Tibial artery (tissue), 4 donors: ENCODE measurements at regions not wholly inside any gene's neighbourhood (a gene's known extent, or its start where the extent isn't known, plus 50 kb on each side); places are given as distances from the start of the nearest gene placed in this dataset.
A peak's percentile ranks its signal among the peaks of the same experiment; 100 is the strongest.

Experiments used
- DNase-seq, 2 donors: peaks; one replicate each; pipeline ENCODE4 v3.0.0-alpha.2; 2019
- H3K27ac ChIP-seq, 2 donors: fragments of 200-600 bp; sonication (generic) in 1 of 2; 1 replicate in 1 of 2; 2 replicates in 1 of 2; pipeline ENCODE4 v1.5.1; 2018 to 2019; ENCODE audit warnings: mild to moderate bottlenecking in 1 of 2
- H3K27me3 ChIP-seq, 2 donors: fragments of 200-600 bp; sonication (generic) in 1 of 2; one replicate each; pipeline versions ENCODE4 v1.5.1 to v1.6.0; 2016 to 2019
- H3K36me3 ChIP-seq, 3 donors: fragments of 200-600 bp; sonication (generic) in 2 of 3; one replicate each; pipeline ENCODE4 v1.5.1; 2016 to 2019; ENCODE audit warnings: mild to moderate bottlenecking in 2 of 3
- H3K4me1 ChIP-seq, 4 donors: fragments of 200-600 bp; sonication (generic) in 2 of 4; 1 replicate in 3 of 4; 2 replicates in 1 of 4; pipeline ENCODE4 v1.5.1; 2016 to 2019
- H3K4me3 ChIP-seq, 2 donors: fragments of 200-600 bp; sonication (generic) in 1 of 2; 1 replicate in 1 of 2; 2 replicates in 1 of 2; pipeline ENCODE4 v1.5.1; 2018 to 2019; ENCODE audit warnings: mild to moderate bottlenecking in 2 of 2
- H3K9me3 ChIP-seq, 3 donors: fragments of 200-600 bp; sonication (generic) in 1 of 3; one replicate each; pipeline ENCODE4 v1.5.1; 2016 to 2019
- CTCF ChIP-seq, 2 experiments: fragments of 200-600 bp in 1 of 2; fragments of 450-650 bp in 1 of 2; IDR thresholded peaks; one replicate each; pipeline ENCODE4 v1.5.1; 2017 to 2019; ENCODE audit warnings: antibody characterized with exemption in 2 of 2, mild to moderate bottlenecking in 1 of 2, moderate library complexity in 1 of 2
- intact Hi-C: fragments of 100-400 bp; cut with DNase I; formaldehyde crosslinking; loops from one replicate; pipeline ENCODE4 v1.15.0; 2023; ENCODE audit warnings: low total_unique reads

DNA sequence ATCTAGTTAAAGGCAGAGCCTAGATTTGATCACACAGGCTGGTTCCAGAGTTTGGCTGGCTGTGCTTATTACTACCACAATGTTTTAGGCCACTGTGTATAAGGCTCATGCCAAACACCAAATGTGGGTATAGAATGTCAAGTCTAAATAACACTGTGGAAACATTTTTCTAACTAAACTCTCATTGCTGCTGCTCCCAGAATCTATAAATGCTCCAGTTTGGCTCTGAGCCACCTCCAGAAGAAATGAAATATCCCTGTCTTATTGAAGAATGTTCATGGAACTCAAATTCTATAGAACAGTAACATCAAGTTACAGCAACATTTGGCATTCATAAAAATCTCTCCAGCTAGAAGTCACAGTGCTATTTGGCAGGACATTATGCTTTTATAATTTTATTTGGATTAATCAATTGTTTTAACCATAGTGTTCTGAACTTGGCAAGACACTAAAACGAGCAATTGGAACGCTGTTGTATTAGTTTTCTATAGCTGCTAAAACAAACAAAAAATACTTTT is 178.1 kb upstream of the COX7C start:
- H3K27ac ChIP-seq: no peak overlapping the region
- H3K27me3 ChIP-seq: no peaks in the 10 kb centered on the region
- H3K9me3 ChIP-seq: no peaks in the 10 kb centered on the region
- intact Hi-C loops: no loop called here
- H3K4me3 ChIP-seq: no peak overlapping the region
- no peak for DNase-seq
- H3K36me3 ChIP-seq: no peaks in the 10 kb centered on the region
- peaks cover 0 to 7% (median 0%) of the 10 kb centered on the region in 4 donors for H3K4me1 ChIP-seq
- no peak for TF ChIP-seq CTCF (IDR thresholded peaks at IDR 0.05)

DNA sequence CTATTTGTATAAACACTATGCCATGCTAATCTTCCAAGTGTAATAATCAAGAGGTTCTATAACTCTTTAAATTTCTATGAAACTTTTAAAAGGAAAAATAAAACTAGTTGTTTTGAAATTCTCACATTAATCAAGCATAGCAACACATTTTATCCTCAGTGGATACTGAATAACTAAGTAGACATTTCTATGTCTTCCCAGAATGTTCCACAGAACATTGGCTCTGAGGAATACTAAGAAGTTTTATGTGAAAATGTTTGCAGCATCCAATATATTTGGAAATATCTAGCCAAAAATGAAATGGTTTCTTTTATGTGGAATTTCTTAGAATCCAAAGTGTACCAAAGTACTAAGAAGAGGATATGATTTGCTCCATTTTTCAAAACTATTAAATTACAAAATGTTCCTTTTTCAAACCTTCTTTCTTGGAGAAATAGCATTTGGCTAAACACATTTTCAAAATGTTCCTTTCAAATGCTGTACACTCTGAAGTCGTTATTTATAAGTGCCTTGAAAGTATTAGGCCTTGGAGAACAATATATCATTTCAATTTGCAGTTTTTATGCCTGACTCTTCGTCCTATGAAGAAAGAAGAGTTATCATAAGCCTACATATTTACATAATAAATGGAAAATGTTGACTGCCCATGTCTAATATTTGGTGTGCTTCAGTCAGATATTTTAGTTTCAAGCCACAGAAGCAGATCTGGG is 175.6 kb upstream of the COX7C start:
- peaks cover 0 to 7% (median 0%) of the 10 kb centered on the region in 4 donors for H3K4me1 ChIP-seq

DNA sequence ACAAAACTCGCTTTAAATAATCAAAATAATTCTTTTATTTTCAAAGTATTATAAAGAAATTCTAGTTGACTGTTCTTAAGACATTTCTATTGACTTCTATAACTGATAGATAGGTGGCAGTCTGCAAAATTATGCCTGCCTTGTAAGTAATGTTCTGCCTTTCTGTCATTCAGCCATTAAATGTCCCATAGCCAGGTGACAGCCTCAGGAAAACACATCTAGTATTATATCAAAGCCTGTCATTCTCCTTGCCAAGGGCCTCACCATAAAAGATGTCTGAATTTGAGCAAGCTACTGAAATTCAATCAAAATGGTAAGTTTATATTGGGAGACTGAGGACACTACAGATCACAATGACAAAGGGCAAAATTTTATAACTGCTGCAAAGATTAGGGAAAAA is 170.4 kb upstream of the COX7C start:
- intact Hi-C loops: no loop called here
- Histone ChIP-seq H3K27ac (no peak overlapping the region), H3K9me3 (no peaks in the 10 kb centered on the region), H3K36me3 (no peaks in the 10 kb centered on the region), H3K4me1 (no peaks in the 10 kb centered on the region), H3K4me3 (no peak overlapping the region), H3K27me3 (no peaks in the 10 kb centered on the region)
- no peak for DNase-seq
- no peak for TF ChIP-seq CTCF (IDR thresholded peaks at IDR 0.05)

More for the DNA sequence above, 175.6 kb upstream of the COX7C start:
- H3K27me3 ChIP-seq: no peaks in the 10 kb centered on the region
- H3K4me3 ChIP-seq: no peak overlapping the region
- no peaks in the 10 kb centered on the region for H3K36me3 ChIP-seq
- no peak overlapping the region for H3K27ac ChIP-seq
- TF ChIP-seq CTCF (IDR thresholded peaks at IDR 0.05): no peak
- no peaks in the 10 kb centered on the region for H3K9me3 ChIP-seq
- no peak for DNase-seq
- intact Hi-C loops: no loop called here

DNA sequence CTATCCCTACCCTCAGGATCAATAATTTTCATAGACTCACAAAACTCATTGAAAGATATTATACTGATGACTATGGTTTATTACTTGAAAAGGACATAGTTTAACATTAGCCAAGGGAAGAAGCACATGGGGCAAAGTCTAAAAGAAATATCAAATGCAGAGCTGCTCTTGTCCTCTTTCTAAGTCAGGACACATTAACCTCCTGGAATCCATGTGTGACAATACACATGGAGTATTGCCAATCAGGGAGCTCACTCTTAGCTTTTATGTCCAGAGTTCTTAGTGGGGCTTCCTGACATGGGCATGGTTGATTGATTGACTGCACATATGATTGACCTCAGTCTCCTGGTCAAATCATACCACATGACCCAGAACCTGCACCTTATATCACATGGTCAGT is 165.5 kb upstream of the COX7C start:
- H3K36me3 ChIP-seq: no peaks in the 10 kb centered on the region
- TF ChIP-seq CTCF (IDR thresholded peaks at IDR 0.05): no peak
- H3K9me3 ChIP-seq: no peaks in the 10 kb centered on the region
- no peaks in the 10 kb centered on the region for H3K27me3 ChIP-seq
- H3K27ac ChIP-seq: no peak overlapping the region
- H3K4me3 ChIP-seq: no peak overlapping the region
- no peak for DNase-seq
- intact Hi-C loops: no loop called here
- H3K4me1 ChIP-seq: no peaks in the 10 kb centered on the region

GRCh38 chr5:86460519-86460918 is 157.2 kb upstream of the COX7C start:
- no peaks in the 10 kb centered on the region for H3K27me3 ChIP-seq
- no peak for DNase-seq
- H3K4me1 ChIP-seq: peaks cover 0 to 18% (median 11%) of the 10 kb centered on the region in 4 donors
- peak overlapping the region in 1 of 2 donors; percentile 15 for H3K27ac ChIP-seq
- no peaks in the 10 kb centered on the region for H3K36me3 ChIP-seq
- no peak for TF ChIP-seq CTCF (IDR thresholded peaks at IDR 0.05)
- H3K9me3 ChIP-seq: peaks cover 0 to 21% (median 10%) of the 10 kb centered on the region in 3 donors
- H3K4me3 ChIP-seq: no peak overlapping the region
- intact Hi-C loops: no loop called here
